Ascending aorta (tissue), 2 donors: ENCODE measurements at regions not wholly inside any gene's neighbourhood (a gene's known extent, or its start where the extent isn't known, plus 50 kb on each side); places are given as distances from the start of the nearest gene placed in this dataset.

Experiments
- DNase-seq, 2 donors: peaks; one replicate each; pipeline ENCODE4 v3.0.0-alpha.2; 2019; ENCODE audit warnings: low spot score in 2 of 2
- H3K27ac ChIP-seq, 2 donors: fragments of 200-600 bp; sonication (generic); one replicate each; pipeline ENCODE4 v1.5.1; 2016 to 2017; ENCODE audit warnings: mild to moderate bottlenecking in 1 of 2
- H3K27me3 ChIP-seq: fragments of 200-600 bp; sonication (generic); one replicate; pipeline ENCODE4 v1.5.1; 2017
- H3K36me3 ChIP-seq, 2 donors: fragments of 200-600 bp; sonication (generic); one replicate each; pipeline ENCODE4 v1.5.1; 2016
- H3K4me1 ChIP-seq, 2 donors: fragments of 200-600 bp; sonication (generic); one replicate each; pipeline ENCODE4 v1.5.1; 2016 to 2017; ENCODE audit warnings: mild to moderate bottlenecking in 1 of 2
- H3K4me3 ChIP-seq, 2 donors: fragments of 200-600 bp; sonication (generic); one replicate each; pipeline ENCODE4 v1.5.1; 2016 to 2017; ENCODE audit warnings: mild to moderate bottlenecking in 1 of 2
- H3K9me3 ChIP-seq, 2 donors: fragments of 200-600 bp; sonication (generic); one replicate each; pipeline ENCODE4 v1.5.1; 2016
- CTCF ChIP-seq, 3 experiments: fragments of 200-600 bp in 2 of 3; fragments of 450-650 bp in 1 of 3; sonication (generic) in 2 of 3; IDR thresholded peaks; one replicate each; pipeline ENCODE4 v1.5.1; 2016 to 2019; ENCODE audit warnings: antibody characterized with exemption in 3 of 3, mild to moderate bottlenecking in 1 of 3, moderate library complexity in 1 of 3
- intact Hi-C: fragments of 100-400 bp; cut with DNase I; formaldehyde crosslinking; loops from one replicate; pipeline ENCODE4 v1.15.1; 2023

DNA sequence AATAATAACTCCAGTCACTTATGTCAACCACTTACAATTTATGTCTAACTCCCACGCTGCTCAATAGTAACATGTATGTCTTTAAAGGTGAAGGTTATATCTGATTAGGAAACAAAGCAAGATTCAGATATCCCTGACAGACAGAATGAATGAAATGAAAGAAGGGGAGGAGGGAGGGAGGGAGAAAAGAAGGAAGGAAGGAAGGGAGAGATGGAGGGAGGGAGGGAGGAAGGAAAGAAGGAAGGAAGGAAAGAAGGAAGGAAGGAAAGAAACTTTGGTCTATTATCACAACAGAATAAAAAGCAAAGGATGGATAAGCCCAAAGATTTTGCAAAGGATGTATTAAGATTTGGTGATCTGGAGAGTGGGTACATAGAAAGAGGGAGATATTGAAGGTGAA is 433.3 kb downstream of the PRKD1 start:
- no peak for TF ChIP-seq CTCF (IDR thresholded peaks at IDR 0.05)
- Histone ChIP-seq H3K9me3 (peaks cover 0 to 6% of the 10 kb centered on the region in 2 donors), H3K4me3 (no peak overlapping the region), H3K27me3 (no peaks in the 10 kb centered on the region), H3K27ac (no peak overlapping the region), H3K36me3 (no peaks in the 10 kb centered on the region), H3K4me1 (no peaks in the 10 kb centered on the region)
- no peak for DNase-seq
- intact Hi-C loops = no loop called here

- Histone ChIP-seq H3K27ac (no peak overlapping the region), H3K9me3 (no peaks in the 10 kb centered on the region), H3K27me3 (no peaks in the 10 kb centered on the region), H3K36me3 (no peaks in the 10 kb centered on the region), H3K4me1 (no peaks in the 10 kb centered on the region), H3K4me3 (no peak overlapping the region)
- TF ChIP-seq CTCF (IDR thresholded peaks at IDR 0.05) = no peak
- no peak for DNase-seq
- intact Hi-C loops = no loop called here
These were observed 423.7 kb downstream of the PRKD1 start for GRCh38 chr14:29503903-29504302.

GRCh38 chr14:29518335-29518734 is 409.3 kb downstream of the PRKD1 start:
- Histone ChIP-seq H3K4me3 (no peak overlapping the region), H3K9me3 (peaks cover 0 to 5% of the 10 kb centered on the region in 2 donors), H3K36me3 (no peaks in the 10 kb centered on the region), H3K27me3 (no peaks in the 10 kb centered on the region), H3K27ac (no peak overlapping the region), H3K4me1 (no peaks in the 10 kb centered on the region)
- no peak for DNase-seq
- intact Hi-C loops = no loop called here
- TF ChIP-seq CTCF (IDR thresholded peaks at IDR 0.05) = no peak

DNA sequence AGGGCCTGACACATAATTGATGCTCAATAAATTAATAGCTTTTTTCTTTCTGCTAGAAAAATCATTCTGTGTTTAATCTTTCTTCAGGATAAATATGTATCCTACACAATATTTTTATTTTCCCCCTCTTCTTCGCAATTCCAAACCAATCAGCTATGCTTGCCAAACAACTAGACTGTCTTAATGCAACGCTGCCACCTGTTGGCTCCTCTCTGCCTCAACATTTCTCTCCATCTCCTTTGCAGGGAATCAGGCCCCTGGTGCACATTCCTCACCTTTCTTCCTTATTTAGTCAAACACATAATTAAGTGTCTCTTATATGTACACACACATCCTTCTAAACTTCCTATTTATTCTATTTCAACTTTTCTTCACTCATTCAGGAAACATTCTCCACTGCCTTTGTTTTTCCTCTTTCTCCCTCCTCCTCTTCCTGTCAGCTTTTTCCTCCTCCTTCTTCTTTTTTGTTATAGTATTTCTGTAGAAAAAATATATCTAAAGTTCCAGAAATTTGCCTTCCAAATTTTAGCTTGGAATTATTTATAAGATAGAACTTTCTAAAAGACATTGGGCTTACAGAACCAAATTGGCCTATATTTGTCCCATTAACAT is 406.0 kb downstream of the PRKD1 start:
- Histone ChIP-seq H3K4me1 (no peaks in the 10 kb centered on the region), H3K36me3 (no peaks in the 10 kb centered on the region), H3K27ac (no peak overlapping the region), H3K4me3 (no peak overlapping the region), H3K27me3 (no peaks in the 10 kb centered on the region), H3K9me3 (peaks cover 0 to 5% of the 10 kb centered on the region in 2 donors)
- intact Hi-C loops = no loop called here
- TF ChIP-seq CTCF (IDR thresholded peaks at IDR 0.05) = no peak
- no peak for DNase-seq
